WERI-Rb-1 (cell line): ENCODE measurements at regions not wholly inside any gene's neighbourhood (a gene's known extent, or its start where the extent isn't known, plus 50 kb on each side); places are given as distances from the start of the nearest gene placed in this dataset.

Source experiments
- DNase-seq: peaks from one replicate; pipeline ENCODE4 v3.0.0-alpha.2; 2020
- H3K27ac ChIP-seq: fragments of 250-450 bp; sonication (Bioruptor Pico); 2 replicates; pipeline ENCODE4 v1.5.1; 2020; ENCODE audit warnings: mild to moderate bottlenecking, moderate library complexity
- H3K27me3 ChIP-seq: fragments of 250-450 bp; sonication (Bioruptor Pico); 2 replicates; pipeline ENCODE4 v1.5.1; 2021; ENCODE audit warnings: mild to moderate bottlenecking, low read depth, moderate library complexity; ENCODE audit not compliant: insufficient read depth, severe bottlenecking
- H3K36me3 ChIP-seq: fragments of 250-450 bp; sonication (Bioruptor Pico); 2 replicates; pipeline ENCODE4 v1.5.1; 2020; ENCODE audit warnings: mild to moderate bottlenecking, moderate library complexity
- H3K4me3 ChIP-seq: 2 replicates; pipeline ENCODE4 v1.5.1; 2011; ENCODE audit warnings: low read depth, mild to moderate bottlenecking, control low read depth, low read length
- H3K9me3 ChIP-seq: fragments of 250-450 bp; sonication (Bioruptor Pico); 2 replicates; pipeline ENCODE4 v1.5.1; 2021; ENCODE audit warnings: mild to moderate bottlenecking, moderate library complexity; ENCODE audit not compliant: severe bottlenecking
- CTCF ChIP-seq: IDR thresholded peaks from 2 replicates; pipeline ENCODE4 v1.5.1; 2011; ENCODE audit warnings: low read depth, mild to moderate bottlenecking, control low read depth, inconsistent platforms, low read length

DNA sequence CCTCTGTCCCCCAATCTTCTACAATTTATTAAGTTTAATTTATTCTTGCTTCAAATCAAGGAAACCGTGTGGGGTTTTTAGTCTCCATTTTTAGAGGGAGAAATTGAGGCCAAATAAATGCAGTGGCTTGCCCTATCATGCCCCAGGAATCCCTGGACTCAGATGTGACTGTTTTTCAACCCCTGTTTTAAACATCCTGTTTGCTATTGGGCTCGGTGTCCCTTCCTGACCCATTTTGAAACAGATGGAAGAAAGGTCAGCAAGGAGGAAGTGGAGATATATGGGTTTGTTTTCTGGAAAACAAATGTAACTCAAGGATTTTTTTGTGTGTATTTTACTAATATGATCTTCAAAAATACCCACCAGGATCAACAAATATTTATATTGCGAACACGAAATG is 84.7 kb downstream of the DACT1 start:
- Histone ChIP-seq H3K27me3 (no peaks in the 10 kb centered on the region), H3K4me3 (no peak overlapping the region), H3K36me3 (no peaks in the 10 kb centered on the region), H3K27ac (no peak overlapping the region), H3K9me3 (no peaks in the 10 kb centered on the region)
- TF ChIP-seq CTCF, result no peak
- no peak for DNase-seq

- H3K27ac ChIP-seq, result no peak overlapping the region
- no peak for DNase-seq
- no peaks in the 10 kb centered on the region for H3K36me3 ChIP-seq
- no peak overlapping the region for H3K4me3 ChIP-seq
- no peaks in the 10 kb centered on the region for H3K27me3 ChIP-seq
- no peaks in the 10 kb centered on the region for H3K9me3 ChIP-seq
- TF ChIP-seq CTCF, result no peak
These were observed 86.4 kb downstream of the DACT1 start for GRCh38 chr14:58724206-58724605.

DNA sequence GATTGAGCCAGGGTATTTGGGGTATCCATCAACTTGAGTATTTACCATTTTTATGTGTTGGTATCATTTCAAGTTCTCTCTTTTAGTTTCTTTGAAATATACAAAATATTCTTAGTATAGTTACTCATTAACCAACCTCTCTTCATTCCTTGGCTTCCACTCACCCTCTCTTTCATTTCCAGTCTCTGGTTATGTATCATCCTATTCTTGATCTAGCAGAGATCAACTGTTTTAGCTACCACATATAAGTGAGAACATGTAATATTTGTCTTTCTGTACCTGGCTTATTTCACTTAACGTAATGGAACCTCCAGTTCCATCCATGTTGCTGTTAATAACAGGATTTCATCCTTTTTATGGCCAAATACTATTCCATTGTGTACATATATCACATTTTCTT is 86.9 kb downstream of the DACT1 start:
- Histone ChIP-seq H3K36me3 (no peaks in the 10 kb centered on the region), H3K27ac (no peak overlapping the region), H3K4me3 (no peak overlapping the region), H3K27me3 (no peaks in the 10 kb centered on the region), H3K9me3 (no peaks in the 10 kb centered on the region)
- DNase-seq, result no peak
- no peak for TF ChIP-seq CTCF

- no peak for DNase-seq
- no peak overlapping the region for H3K4me3 ChIP-seq
- TF ChIP-seq CTCF, result no peak
These were observed 87.5 kb downstream of the DACT1 start for GRCh38 chr14:58725226-58725625.

GRCh38 chr14:58725871-58726270 is 88.1 kb downstream of the DACT1 start:
- Histone ChIP-seq H3K27me3 (no peaks in the 10 kb centered on the region), H3K27ac (no peak overlapping the region), H3K36me3 (no peaks in the 10 kb centered on the region), H3K9me3 (no peaks in the 10 kb centered on the region), H3K4me3 (no peak overlapping the region)
- TF ChIP-seq CTCF, result no peak
- no peak for DNase-seq

More at GRCh38 chr14:58725226-58725625, 87.5 kb downstream of the DACT1 start:
- Histone ChIP-seq H3K27ac (no peak overlapping the region), H3K9me3 (no peaks in the 10 kb centered on the region), H3K27me3 (no peaks in the 10 kb centered on the region), H3K36me3 (no peaks in the 10 kb centered on the region)

- TF ChIP-seq CTCF, result no peak
- Histone ChIP-seq H3K36me3 (no peaks in the 10 kb centered on the region), H3K9me3 (no peaks in the 10 kb centered on the region), H3K4me3 (no peak overlapping the region), H3K27ac (no peak overlapping the region), H3K27me3 (no peaks in the 10 kb centered on the region)
- no peak for DNase-seq
These were observed 93.2 kb downstream of the DACT1 start for GRCh38 chr14:58730792-58731464.
